H1 (cell line): ENCODE measurements at regions not wholly inside any gene's neighbourhood (a gene's known extent, or its start where the extent isn't known, plus 50 kb on each side); places are given as distances from the start of the nearest gene placed in this dataset.

Experiments
- CTCF ChIA-PET: fragments of 300-600 bp; sonication (Branson Sonifier 250); formaldehyde crosslinking; loops from one replicate; lab custom pipeline; 2021; ENCODE audit not compliant: partially characterized antibody; lab: Charles Lee
- POLR2A ChIA-PET: fragments of 300-600 bp; sonication (Branson Sonifier 250); formaldehyde crosslinking; loops from one replicate; lab custom pipeline; 2021; ENCODE audit warnings: inconsistent platforms; ENCODE audit not compliant: partially characterized antibody; lab: Charles Lee
- DNase-seq, 2 experiments: peaks; one replicate each; pipeline versions ENCODE4 v3.0.0 to v3.0.0-alpha.2; 2010 to 2022; ENCODE audit warnings: low spot score in 2 of 2, low read depth in 1 of 2, mixed read lengths in 1 of 2
- FAIRE-seq: peaks from 2 replicates; lab custom pipeline; 2011; peaks lifted over from hg19 to GRCh38; lab: Jason Lieb, UNC
- H2AFZ ChIP-seq: 2 replicates; pipeline ENCODE4 v1.8.1; 2012; ENCODE audit warnings: low read length, inconsistent platforms
- H2AK5ac ChIP-seq: 2 replicates; pipeline ENCODE4 v1.6.1; 2013; ENCODE audit warnings: low read depth, low read length
- H2BK120ac ChIP-seq: replicated peaks from 2 replicates; pipeline ENCODE3; 2013; ENCODE audit warnings: low read depth, low read length, inconsistent platforms
- H2BK12ac ChIP-seq: 2 replicates; pipeline ENCODE4 v1.6.1; 2013; ENCODE audit warnings: low read depth, low read length
- H2BK15ac ChIP-seq: 2 replicates; pipeline ENCODE4 v1.6.1; 2013; ENCODE audit warnings: low read length
- H2BK20ac ChIP-seq: 2 replicates; pipeline ENCODE4 v1.6.1; 2013; ENCODE audit warnings: low read length
- H2BK5ac ChIP-seq: 2 replicates; pipeline ENCODE4 v1.6.1; 2013; ENCODE audit warnings: low read depth, low read length
- H3K14ac ChIP-seq: 2 replicates; pipeline ENCODE4 v1.6.1; 2013; ENCODE audit warnings: inconsistent platforms; ENCODE audit not compliant: insufficient read length
- H3K18ac ChIP-seq: 2 replicates; pipeline ENCODE4 v1.6.1; 2013; ENCODE audit warnings: low read length; ENCODE audit errors: extremely low read depth
- H3K23ac ChIP-seq: 2 replicates; pipeline ENCODE4 v1.6.1; 2013; ENCODE audit warnings: inconsistent platforms; ENCODE audit not compliant: insufficient read length
- H3K23me2 ChIP-seq: 2 replicates; pipeline ENCODE4 v1.6.1; 2013; ENCODE audit warnings: low read depth, low read length
- H3K27ac ChIP-seq: 2 replicates; pipeline ENCODE4 v1.6.1; 2011; ENCODE audit warnings: low read depth, low read length, inconsistent platforms
- H3K27me3 ChIP-seq, 4 experiments: replicated peaks in 1 of 4; 1 replicate in 1 of 4; 2 replicates in 3 of 4; pipeline versions ENCODE4 v1.6.1 to v1.8.1; 2011 to 2013; ENCODE audit warnings: low read length in 3 of 4, mild to moderate bottlenecking in 3 of 4, inconsistent platforms in 2 of 4, mixed read lengths in 2 of 4, moderate library complexity in 1 of 4; ENCODE audit not compliant: control insufficient read depth in 3 of 4, insufficient read depth in 3 of 4; ENCODE audit errors: extremely low read depth in 1 of 4
- H3K36me3 ChIP-seq, 4 experiments: 2 replicates each; pipeline versions ENCODE4 v1.6.1 to v1.8.1; 2011 to 2013; ENCODE audit warnings: mild to moderate bottlenecking in 4 of 4, low read length in 3 of 4, moderate library complexity in 2 of 4, control low read depth in 1 of 4, inconsistent platforms in 1 of 4; ENCODE audit not compliant: insufficient read depth in 4 of 4, control insufficient read depth in 2 of 4
- H3K4ac ChIP-seq: replicated peaks from 2 replicates; pipeline ENCODE3; 2013; ENCODE audit warnings: low read length, low read depth, mixed read lengths, inconsistent platforms; ENCODE audit not compliant: insufficient read length
- H3K4me1 ChIP-seq, 4 experiments: replicated peaks in 1 of 4; 1 replicate in 1 of 4; 2 replicates in 3 of 4; pipeline versions ENCODE4 v1.6.1 to v1.8.1; 2011 to 2013; ENCODE audit warnings: low read length in 3 of 4, inconsistent platforms in 2 of 4, mixed read lengths in 1 of 4; ENCODE audit not compliant: insufficient read depth in 4 of 4, control insufficient read depth in 3 of 4
- H3K4me2 ChIP-seq, 2 experiments: 2 replicates each; pipeline versions ENCODE4 v1.6.1 to v1.8.1; 2011 to 2013; ENCODE audit warnings: low read depth in 2 of 2, low read length in 2 of 2, control low read depth in 1 of 2, inconsistent platforms in 1 of 2, mild to moderate bottlenecking in 1 of 2; ENCODE audit not compliant: insufficient read depth in 1 of 2
- H3K4me3 ChIP-seq, 4 experiments: fragments of 200-600, 300-600 bp in 1 of 4; sonication (generic), shearing (Covaris generic), sonication (Bioruptor Twin) in 1 of 4; 2 replicates each; pipeline versions ENCODE4 v1.5.1 to v1.8.1; 2011 to 2016; ENCODE audit warnings: low read length in 4 of 4, low read depth in 3 of 4, control low read depth in 2 of 4, inconsistent platforms in 2 of 4, mild to moderate bottlenecking in 2 of 4, mixed read lengths in 1 of 4, moderate library complexity in 1 of 4; ENCODE audit not compliant: insufficient read depth in 2 of 4; ENCODE audit errors: extremely low read depth in 1 of 4
- H3K56ac ChIP-seq: replicated peaks from 2 replicates; pipeline ENCODE3; 2013; ENCODE audit warnings: low read depth, mild to moderate bottlenecking, mixed read lengths, low read length, inconsistent platforms; ENCODE audit not compliant: insufficient read length
- H3K79me1 ChIP-seq: 2 replicates; pipeline ENCODE4 v1.6.1; 2013; ENCODE audit warnings: low read depth, low read length, control low read depth
- H3K79me2 ChIP-seq, 2 experiments: 2 replicates each; pipeline versions ENCODE4 v1.6.1 to v1.8.1; 2012 to 2013; ENCODE audit warnings: low read length in 2 of 2, mild to moderate bottlenecking in 2 of 2, inconsistent platforms in 1 of 2; ENCODE audit not compliant: insufficient read depth in 2 of 2, control insufficient read depth in 1 of 2
- H3K9ac ChIP-seq, 4 experiments: replicated peaks in 1 of 4; 1 replicate in 1 of 4; 2 replicates in 3 of 4; pipeline versions ENCODE4 v1.6.1 to v1.8.1; 2011 to 2013; ENCODE audit warnings: low read depth in 3 of 4, low read length in 3 of 4, control low read depth in 2 of 4, mild to moderate bottlenecking in 2 of 4, moderate library complexity in 2 of 4, inconsistent platforms in 1 of 4; ENCODE audit errors: extremely low read depth in 1 of 4
- H3K9me3 ChIP-seq, 2 experiments: 2 replicates each; pipeline versions ENCODE4 v1.6.1 to v1.8.1; 2012 to 2013; ENCODE audit warnings: mild to moderate bottlenecking in 2 of 2, moderate library complexity in 2 of 2, control low read depth in 1 of 2, inconsistent platforms in 1 of 2, low read depth in 1 of 2, low read length in 1 of 2, mixed read lengths in 1 of 2; ENCODE audit not compliant: insufficient read depth in 2 of 2
- H4K20me1 ChIP-seq, 2 experiments: replicated peaks in 1 of 2; 2 replicates each; pipeline versions ENCODE3 to v1.8.1; 2011 to 2013; ENCODE audit warnings: inconsistent platforms in 2 of 2, low read length in 2 of 2, mild to moderate bottlenecking in 1 of 2; ENCODE audit not compliant: insufficient read depth in 2 of 2, control insufficient read depth in 1 of 2
- H4K5ac ChIP-seq: 2 replicates; pipeline ENCODE4 v1.6.1; 2013; ENCODE audit warnings: low read length, low read depth, mixed read lengths, inconsistent platforms; ENCODE audit not compliant: insufficient read length
- H4K8ac ChIP-seq: 2 replicates; pipeline ENCODE4 v1.8.0; 2013; ENCODE audit warnings: mild to moderate bottlenecking, moderate library complexity, low read length, inconsistent platforms; ENCODE audit not compliant: insufficient read depth; ENCODE audit errors: extremely low read depth
- H4K91ac ChIP-seq: replicated peaks from 2 replicates; pipeline ENCODE3; 2013; ENCODE audit warnings: low read length, mixed read lengths, inconsistent platforms; ENCODE audit not compliant: insufficient read length
- CEBPB ChIP-seq: IDR thresholded peaks from 2 replicates; pipeline ENCODE4 v1.6.1; 2012; ENCODE audit warnings: low read depth, low read length
- CREB1 ChIP-seq: IDR thresholded peaks from 2 replicates; pipeline ENCODE4 v1.6.1; 2012; ENCODE audit warnings: inconsistent platforms
- EZH2 ChIP-seq: fragments of 200-600 bp; sonication (generic); IDR thresholded peaks from 2 replicates; pipeline ENCODE4 v1.7.1; 2012; ENCODE audit warnings: low read depth, mild to moderate bottlenecking, moderate library complexity, low read length, inconsistent platforms; ENCODE audit not compliant: severe bottlenecking
- MAFK ChIP-seq: IDR thresholded peaks from 2 replicates; pipeline ENCODE4 v1.6.1; 2012; ENCODE audit warnings: low read depth, mild to moderate bottlenecking, improper control_type of control experiment, low read length
- SIX5 ChIP-seq: IDR thresholded peaks from 2 replicates; pipeline ENCODE4 v1.6.1; 2011; ENCODE audit warnings: mild to moderate bottlenecking, low read depth, low read length
- TBP ChIP-seq: IDR thresholded peaks from 2 replicates; pipeline ENCODE4 v1.6.1; 2011; ENCODE audit warnings: low read depth, low read length, improper control_type of control experiment
- TCF12 ChIP-seq: IDR thresholded peaks from 2 replicates; pipeline ENCODE4 v1.6.1; 2011; ENCODE audit warnings: low read depth, mild to moderate bottlenecking, low read length
- WGBS, 2 experiments: shearing (Covaris generic) in 1 of 2; methylation state at CpG; one replicate each; pipeline versions ENCODE4 v1.1.6 to v1.1.7; 2013 to 2015; ENCODE audit warnings: low lambda C conversion rate in 2 of 2, mixed read lengths in 2 of 2, inconsistent platforms in 1 of 2, low coverage in 1 of 2, missing lambda C conversion rate in 1 of 2; ENCODE audit not compliant: insufficient replicate concordance in 2 of 2, insufficient coverage in 1 of 2, insufficient read length in 1 of 2; ENCODE audit errors: extremely low coverage in 1 of 2, missing lambda C conversion rate in 1 of 2; 5-methylcytosine and 5-hydroxymethylcytosine counted together

GRCh38 chr10:128549101-128549608 is 422.9 kb upstream of the MKI67 start:
- Histone ChIP-seq H3K4me3 (no peak overlapping the region), H2AK5ac (no peak overlapping the region), H2BK120ac (no peak overlapping the region), H3K4me1 (peaks cover 0 to 12% (median 8%) of the 10 kb centered on the region in 4 experiments; a peak in 5 of 7 replicates), H3K9ac (no peak overlapping the region), H2BK20ac (no peak overlapping the region)
- no peak for TF ChIP-seq CEBPB
- TF ChIP-seq TBP, result no peak
- no peak for TF ChIP-seq MAFK
- TF ChIP-seq TCF12, result no peak
- TF ChIP-seq EZH2, result no peak
- no peak for TF ChIP-seq CREB1
- no peak for TF ChIP-seq SIX5
- TF ChIP-seq, all 59 proteins: peak for 0
- no peak overlapping the region for H4K91ac ChIP-seq
- no peak overlapping the region for H3K14ac ChIP-seq
- H2AFZ ChIP-seq, result no peak overlapping the region
- no peak overlapping the region for H3K23ac ChIP-seq
- H2BK15ac ChIP-seq, result no peak overlapping the region
- no peaks in the 10 kb centered on the region for H3K79me1 ChIP-seq
- H2BK5ac ChIP-seq, result no peak overlapping the region
- no peaks in the 10 kb centered on the region for H3K36me3 ChIP-seq
- no peak overlapping the region for H3K56ac ChIP-seq
- H4K20me1 ChIP-seq, result no peaks in the 10 kb centered on the region
- H3K4ac ChIP-seq, result no peak overlapping the region
- H4K8ac ChIP-seq, result no peak overlapping the region
- H4K5ac ChIP-seq, result no peak overlapping the region
- no peak overlapping the region for H3K4me2 ChIP-seq
- no peaks in the 10 kb centered on the region; a peak in 1 of 4 replicates for H3K9me3 ChIP-seq
- H3K18ac ChIP-seq, result no peak overlapping the region
- no peaks in the 10 kb centered on the region for H3K27me3 ChIP-seq
- ChIA-PET POLR2A (no interaction called here), CTCF (interaction anchor here (0.9 to 2.2 kb wide), 7 partner anchors 8 to 377 kb away, joined by 3 to 8 read pairs (median 4); no protein-coding TSS in a partner anchor)
- WGBS, 2 experiments, result 97% methylated on average over 6 of the region's 6 CpGs; no CpG with 5 or more reads in 1 of the 2 experiments
- no peaks in the 10 kb centered on the region for H3K79me2 ChIP-seq
- no peak overlapping the region for H2BK12ac ChIP-seq
- DNase-seq (no peak), FAIRE-seq (no peak)
- H3K27ac ChIP-seq, result no peak overlapping the region
- no peaks in the 10 kb centered on the region for H3K23me2 ChIP-seq
